IMR-90 (cell line): ENCODE measurements at regions not wholly inside any gene's neighbourhood (a gene's known extent, or its start where the extent isn't known, plus 50 kb on each side); places are given as distances from the start of the nearest gene placed in this dataset.

Experiments
- ATAC-seq: fragments of 200-7000 bp; cut with Tn5 transposase; 2 replicates; pipeline ENCODE4 v1.9.1; 2020; ENCODE audit warnings: low read depth, mild to moderate bottlenecking, moderate library complexity
- BruUV-seq: library from RNA; stranded (reverse); fragments of 400-500 nt; replicated peaks from 2 replicates; lab custom pipeline; 2021; lab: Mats Ljungman, UMichigan
- CTCF ChIA-PET: fragments of 300-600 bp; formaldehyde crosslinking; extraction: SDS; loops from one replicate; lab custom pipeline; 2021; ENCODE audit warnings: antibody characterized with exemption; lab: Yijun Ruan, JAX
- POLR2A ChIA-PET: fragments of 300-600 bp; sonication (Branson Sonifier 250); formaldehyde crosslinking; loops from one replicate; lab custom pipeline; 2022; ENCODE audit warnings: antibody characterized with exemption; ENCODE audit not compliant: unreplicated experiment; lab: Charles Lee
- DNase-seq: peaks from one replicate; pipeline ENCODE4 v3.0.0; 2013
- H2AFZ ChIP-seq: replicated peaks from 2 replicates; pipeline ENCODE3; 2013; ENCODE audit warnings: low read length, mild to moderate bottlenecking; ENCODE audit not compliant: poor library complexity
- H2AK5ac ChIP-seq: 2 replicates; pipeline ENCODE4 v1.6.1; 2013; ENCODE audit warnings: low read depth, low read length, inconsistent platforms
- H2AK9ac ChIP-seq: replicated peaks from 2 replicates; pipeline ENCODE3; 2013; ENCODE audit warnings: mild to moderate bottlenecking, low read depth, low read length, moderate library complexity; ENCODE audit not compliant: poor library complexity
- H2BK120ac ChIP-seq: 2 replicates; pipeline ENCODE4 v1.6.1; 2013; ENCODE audit warnings: low read depth, low read length, inconsistent platforms
- H2BK15ac ChIP-seq: 3 replicates; pipeline ENCODE4 v1.6.1; 2013; ENCODE audit warnings: low read depth, low read length, inconsistent platforms
- H2BK20ac ChIP-seq: 2 replicates; pipeline ENCODE4 v1.6.1; 2013; ENCODE audit warnings: low read depth, mild to moderate bottlenecking, inconsistent platforms, low read length, moderate library complexity
- H2BK5ac ChIP-seq: 2 replicates; pipeline ENCODE4 v1.6.1; 2013; ENCODE audit warnings: mild to moderate bottlenecking, low read depth, low read length, inconsistent platforms; ENCODE audit not compliant: poor library complexity, severe bottlenecking
- H3K14ac ChIP-seq: replicated peaks from 2 replicates; pipeline ENCODE4 v1.6.1; 2013; ENCODE audit warnings: low read depth, low read length, inconsistent platforms
- H3K18ac ChIP-seq: 2 replicates; pipeline ENCODE4 v1.6.1; 2013; ENCODE audit warnings: low read depth, low read length, control low read depth
- H3K23ac ChIP-seq: 2 replicates; pipeline ENCODE4 v1.6.1; 2013; ENCODE audit warnings: low read depth, low read length, inconsistent platforms
- H3K27ac ChIP-seq: 2 replicates; pipeline ENCODE4 v1.5.1; 2013; ENCODE audit warnings: mild to moderate bottlenecking, control low read depth, low read length; ENCODE audit not compliant: insufficient read depth
- H3K27me3 ChIP-seq: 2 replicates; pipeline ENCODE4 v1.6.1; 2013; ENCODE audit warnings: low read length; ENCODE audit not compliant: control insufficient read depth, insufficient read depth
- H3K36me3 ChIP-seq: 2 replicates; pipeline ENCODE4 v1.6.1; 2013; ENCODE audit warnings: low read length, mixed read lengths; ENCODE audit not compliant: control insufficient read depth, insufficient read depth
- H3K4ac ChIP-seq: 2 replicates; pipeline ENCODE4 v1.6.1; 2013; ENCODE audit warnings: low read depth, low read length, inconsistent platforms
- H3K4me1 ChIP-seq: 2 replicates; pipeline ENCODE4 v1.6.1; 2013; ENCODE audit warnings: low read length, mixed read lengths; ENCODE audit not compliant: control insufficient read depth, insufficient read depth
- H3K4me2 ChIP-seq: 2 replicates; pipeline ENCODE4 v1.6.1; 2013; ENCODE audit warnings: low read depth, mild to moderate bottlenecking, control low read depth, low read length, moderate library complexity
- H3K4me3 ChIP-seq: 2 replicates; pipeline ENCODE4 v1.5.1; 2013; ENCODE audit warnings: low read depth, mild to moderate bottlenecking, control low read depth, low read length, moderate library complexity; ENCODE audit not compliant: insufficient read depth
- H3K56ac ChIP-seq: 2 replicates; pipeline ENCODE4 v1.6.1; 2013; ENCODE audit warnings: low read length, inconsistent platforms; ENCODE audit not compliant: insufficient read depth; ENCODE audit errors: extremely low read depth
- H3K79me1 ChIP-seq, 2 experiments: 2 replicates each; pipeline ENCODE4 v1.6.1; 2013; ENCODE audit warnings: low read length in 2 of 2, inconsistent platforms in 1 of 2, low read depth in 1 of 2
- H3K9ac ChIP-seq: 2 replicates; pipeline ENCODE4 v1.6.1; 2013; ENCODE audit warnings: low read depth, low read length, control low read depth
- H3K9me1 ChIP-seq: 2 replicates; pipeline ENCODE4 v1.6.1; 2013; ENCODE audit warnings: low read length, inconsistent platforms; ENCODE audit not compliant: insufficient read depth
- H3K9me3 ChIP-seq: 2 replicates; pipeline ENCODE4 v1.6.1; 2013; ENCODE audit warnings: low read length; ENCODE audit not compliant: control insufficient read depth, insufficient read depth
- H4K20me1 ChIP-seq: 2 replicates; pipeline ENCODE4 v1.6.1; 2013; ENCODE audit warnings: low read length, inconsistent platforms; ENCODE audit not compliant: insufficient read depth
- H4K5ac ChIP-seq: 2 replicates; pipeline ENCODE4 v1.6.1; 2013; ENCODE audit warnings: mild to moderate bottlenecking, low read depth, low read length, control low read depth
- H4K8ac ChIP-seq, 2 experiments: 2 replicates each; pipeline ENCODE4 v1.6.1; 2013; ENCODE audit warnings: low read depth in 2 of 2, low read length in 2 of 2, control low read depth in 1 of 2, inconsistent platforms in 1 of 2
- H4K91ac ChIP-seq: 2 replicates; pipeline ENCODE4 v1.6.1; 2013; ENCODE audit warnings: low read depth, low read length, inconsistent platforms; ENCODE audit not compliant: insufficient read depth
- BHLHE40 ChIP-seq: fragments of 150-350 bp; IDR thresholded peaks from 2 replicates; pipeline ENCODE4 v1.6.1; 2016; ENCODE audit warnings: mild to moderate bottlenecking, low read depth, low read length
- CEBPB ChIP-seq: IDR thresholded peaks from 2 replicates; pipeline ENCODE4 v1.6.1; 2012; ENCODE audit warnings: low read depth, low read length, improper control_type of control experiment
- CHD1 ChIP-seq: IDR thresholded peaks from 2 replicates; pipeline ENCODE4 v1.6.1; 2012; ENCODE audit warnings: low read depth, low read length, improper control_type of control experiment
- FOS ChIP-seq: fragments of 150-350 bp; IDR thresholded peaks from 2 replicates; pipeline ENCODE4 v1.6.1; 2016; ENCODE audit warnings: low read depth, low read length
- MAFK ChIP-seq: IDR thresholded peaks from 2 replicates; pipeline ENCODE4 v1.6.1; 2012; ENCODE audit warnings: low read depth, low read length, improper control_type of control experiment
- NFE2L2 ChIP-seq: fragments of 150-350 bp; IDR thresholded peaks from 2 replicates; pipeline ENCODE4 v1.6.1; 2016; ENCODE audit warnings: low read depth, mild to moderate bottlenecking, low read length
- POLR2A ChIP-seq: IDR thresholded peaks from 2 replicates; pipeline ENCODE4 v1.6.1; 2012; ENCODE audit warnings: mild to moderate bottlenecking, low read depth, low read length
- RCOR1 ChIP-seq: IDR thresholded peaks from 2 replicates; pipeline ENCODE4 v1.6.1; 2012; ENCODE audit warnings: mild to moderate bottlenecking, low read length, improper control_type of control experiment; ENCODE audit not compliant: insufficient replicate concordance
- RFX5 ChIP-seq: IDR thresholded peaks from 2 replicates; pipeline ENCODE4 v1.8.0; 2012; ENCODE audit warnings: low read depth, mild to moderate bottlenecking, low read length, moderate library complexity
- SMC3 ChIP-seq: fragments of 150-350 bp; IDR thresholded peaks from 2 replicates; pipeline ENCODE4 v1.6.1; 2016; ENCODE audit warnings: low read depth, mild to moderate bottlenecking, antibody characterized with exemption, low read length, moderate library complexity
- WGBS, 2 experiments: methylation state at CpG; one replicate each; pipeline versions ENCODE4 v1.1.5 to v1.1.7; 2013; ENCODE audit warnings: missing lambda C conversion rate in 2 of 2; ENCODE audit not compliant: insufficient read length in 1 of 2; ENCODE audit errors: extremely low coverage in 2 of 2; 5-methylcytosine and 5-hydroxymethylcytosine counted together
- dilution Hi-C: fragments of 300-500 bp; cut with HindIII; formaldehyde crosslinking; loops from one replicate; pipeline ENCODE4 v1.14.3; 2018; ENCODE audit warnings: low sequenced_read_pairs; ENCODE audit not compliant: unreplicated experiment
- in situ Hi-C: fragments of 300-500 bp; cut with MboI; formaldehyde crosslinking; loops from 3 replicates; pipeline ENCODE4 v1.14.3; 2019; ENCODE audit warnings: low sequenced_read_pairs, inconsistent platforms, mixed read lengths
- intact Hi-C: fragments of 100-400 bp; cut with micrococcal nuclease; formaldehyde crosslinking; loops from 2 replicates; pipeline ENCODE4 v1.10.0; 2022
- TF ChIP-seq, protein P1 (sequence below): fragments of 150-350 bp; IDR thresholded peaks from 2 replicates; pipeline ENCODE4 v1.6.1; 2016; ENCODE audit warnings: low read depth, mild to moderate bottlenecking, low read length, moderate library complexity, borderline replicate concordance

DNA sequence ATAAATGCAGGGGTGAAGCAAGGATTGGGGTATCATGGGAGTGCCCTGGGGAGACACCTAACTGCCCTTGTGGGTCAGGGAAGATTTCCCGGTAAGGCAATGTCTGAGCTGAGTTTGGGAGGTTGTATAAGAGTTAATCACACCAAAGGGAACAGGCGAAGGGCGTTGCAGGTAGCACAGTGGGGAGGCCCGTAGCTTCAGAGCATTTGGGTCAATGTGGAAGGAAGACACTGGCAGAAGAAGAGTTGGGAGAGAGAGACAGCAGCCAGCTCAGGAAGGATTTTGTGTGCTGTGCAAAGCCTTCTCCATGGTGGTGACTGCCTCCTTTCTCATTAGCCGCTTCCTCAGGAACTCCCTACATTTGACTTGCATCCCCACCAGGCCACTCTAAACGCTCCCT lies 80.8 kb upstream of the LEP start:
- CTCF ChIA-PET = interaction anchor here (1.5 kb wide), 1 partner anchor 25 kb away, joined by 6 read pairs; no protein-coding TSS in a partner anchor

More for the DNA sequence above, 80.8 kb upstream of the LEP start:
- intact Hi-C loops = no loop called here
- POLR2A ChIA-PET = no interaction called here
- no peak overlapping the region for H4K5ac ChIP-seq
- no peak overlapping the region for H3K14ac ChIP-seq
- H3K4ac ChIP-seq = no peak overlapping the region
- H2BK20ac ChIP-seq = no peak overlapping the region
- H3K4me3 ChIP-seq = no peak overlapping the region
- H3K56ac ChIP-seq = no peak overlapping the region
- H3K27ac ChIP-seq = no peak overlapping the region
- no peak overlapping the region for H2AK5ac ChIP-seq
- no peak overlapping the region for H3K18ac ChIP-seq
- no peak overlapping the region for H3K9ac ChIP-seq
- no peaks in the 10 kb centered on the region for H3K36me3 ChIP-seq
- no peak overlapping the region for H3K4me2 ChIP-seq
- in situ Hi-C loops = no loop called here
- 70% methylated on average over 1 of the region's 6 CpGs; no CpG with 5 or more reads in 1 of the 2 experiments for WGBS, 2 experiments
- dilution Hi-C loops = no loop called here
- no peak overlapping the region for H2BK5ac ChIP-seq
- H2BK15ac ChIP-seq = no peak overlapping the region
- no peak overlapping the region for H4K8ac ChIP-seq
- TF ChIP-seq NFE2L2 (no peak), FOS (no peak), RCOR1 (no peak), POLR2A (no peak), BHLHE40 (no peak), RFX5 (no peak), SMC3 (no peak), CHD1 (no peak), CEBPB (no peak), MAFK (no peak)
- TF ChIP-seq, protein P1, sequence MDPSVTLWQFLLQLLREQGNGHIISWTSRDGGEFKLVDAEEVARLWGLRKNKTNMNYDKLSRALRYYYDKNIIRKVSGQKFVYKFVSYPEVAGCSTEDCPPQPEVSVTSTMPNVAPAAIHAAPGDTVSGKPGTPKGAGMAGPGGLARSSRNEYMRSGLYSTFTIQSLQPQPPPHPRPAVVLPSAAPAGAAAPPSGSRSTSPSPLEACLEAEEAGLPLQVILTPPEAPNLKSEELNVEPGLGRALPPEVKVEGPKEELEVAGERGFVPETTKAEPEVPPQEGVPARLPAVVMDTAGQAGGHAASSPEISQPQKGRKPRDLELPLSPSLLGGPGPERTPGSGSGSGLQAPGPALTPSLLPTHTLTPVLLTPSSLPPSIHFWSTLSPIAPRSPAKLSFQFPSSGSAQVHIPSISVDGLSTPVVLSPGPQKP = no peak
- H3K9me1 ChIP-seq = peaks cover 5% of the 10 kb centered on the region
- DNase-seq (no peak), ATAC-seq (no peak)
- peaks cover 7% of the 10 kb centered on the region for H3K4me1 ChIP-seq
- no peaks in the 10 kb centered on the region for H3K79me1 ChIP-seq
- no peak overlapping the region for H2AFZ ChIP-seq
- H3K9me3 ChIP-seq = no peaks in the 10 kb centered on the region
- no peak overlapping the region for H4K91ac ChIP-seq
- no TSS peak for BruUV-seq
- H2BK120ac ChIP-seq = no peak overlapping the region
- H3K23ac ChIP-seq = no peak overlapping the region
- H2AK9ac ChIP-seq = no peak overlapping the region
- peaks cover 32% of the 10 kb centered on the region for H3K27me3 ChIP-seq
- H4K20me1 ChIP-seq = peaks cover 9% of the 10 kb centered on the region; the same call in 1 of the 2 replicates
